GM03348 (cell line): ENCODE measurements at regions not wholly inside any gene's neighbourhood (a gene's known extent, or its start where the extent isn't known, plus 50 kb on each side); places are given as distances from the start of the nearest gene placed in this dataset.
"Not testable (repeated sequence)": the region's sequence is repeated elsewhere in the genome, so short reads cannot be mapped to it uniquely, and the experiment has no call there.

Experiments used
- DNase-seq: peaks from one replicate; pipeline ENCODE4 v3.0.0; 2012; ENCODE audit warnings: low spot score

DNA sequence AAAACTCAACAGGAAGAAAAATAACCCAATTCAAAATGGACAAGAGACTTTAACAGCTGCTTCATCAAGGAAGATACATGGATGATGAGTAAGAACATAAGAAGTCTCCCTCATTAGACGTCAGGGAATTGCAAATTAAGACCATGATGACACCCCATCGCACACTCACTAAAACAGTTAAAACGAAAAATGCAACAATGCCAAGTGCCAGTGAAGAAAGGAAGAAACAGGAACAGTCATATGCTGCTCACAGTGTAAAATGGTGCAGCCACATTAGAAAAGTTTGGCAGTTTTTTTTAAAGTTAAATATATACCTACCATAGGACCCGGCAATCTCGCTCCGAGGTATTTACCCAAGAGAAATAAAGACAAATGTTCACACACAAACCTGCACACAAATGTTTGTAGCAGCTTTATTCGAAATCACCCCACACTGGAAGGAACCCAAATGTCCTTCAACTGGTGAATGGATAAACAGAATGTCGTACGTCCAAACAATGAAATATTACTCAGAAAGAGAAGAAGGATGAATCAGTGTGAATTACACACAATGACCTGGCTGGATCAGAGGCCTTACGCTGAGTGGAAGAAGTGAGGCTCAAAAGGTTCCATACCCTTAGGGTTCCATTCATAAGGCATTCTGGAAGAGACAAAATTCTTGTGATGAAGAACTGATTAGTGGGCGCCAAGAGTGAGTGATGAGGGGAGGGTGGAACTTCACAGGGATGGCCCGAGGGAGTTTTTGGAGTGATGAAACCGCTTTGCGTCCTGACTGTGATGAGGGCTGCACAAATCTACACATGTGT lies 110.3 kb downstream of the C16orf95 start:
- peak; percentile 46 for DNase-seq

- DNase-seq = peak; percentile 84
Observed at GRCh38 chr16:87207509-87207908, 109.7 kb downstream of the C16orf95 start.

GRCh38 chr16:87207965-87208364 lies 109.2 kb downstream of the C16orf95 start:
- no peak for DNase-seq

- DNase-seq = not testable (repeated sequence)
Observed at GRCh38 chr16:87208968-87209367, 108.2 kb downstream of the C16orf95 start.

GRCh38 chr16:87209808-87210512 lies 107.2 kb downstream of the C16orf95 start:
- no peak for DNase-seq

- peak; percentile 24 for DNase-seq
Observed at GRCh38 chr16:87210894-87211293, 106.3 kb downstream of the C16orf95 start.

DNA sequence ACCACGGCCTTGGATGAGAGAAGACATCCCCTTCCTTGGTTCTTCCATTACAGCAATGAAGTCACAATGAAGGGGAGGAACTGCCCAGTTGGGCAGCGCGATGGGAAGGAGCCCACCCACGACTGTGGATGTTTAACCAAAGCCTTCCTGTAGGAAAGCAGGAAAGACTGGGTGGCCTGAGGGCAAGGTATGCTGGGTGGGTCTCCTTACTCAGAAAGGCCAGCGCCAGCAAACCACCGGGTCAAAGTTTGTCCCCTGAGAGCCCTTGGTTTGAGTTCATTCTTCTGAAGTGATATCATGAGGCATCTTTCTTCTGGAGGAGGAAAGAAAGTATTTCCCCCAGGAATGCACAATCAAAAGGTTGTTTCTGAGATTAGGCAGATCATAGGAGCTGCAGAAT lies 105.2 kb downstream of the C16orf95 start:
- DNase-seq = peak; percentile 43

GRCh38 chr16:87213536-87213935 lies 103.7 kb downstream of the C16orf95 start:
- DNase-seq = no peak

DNA sequence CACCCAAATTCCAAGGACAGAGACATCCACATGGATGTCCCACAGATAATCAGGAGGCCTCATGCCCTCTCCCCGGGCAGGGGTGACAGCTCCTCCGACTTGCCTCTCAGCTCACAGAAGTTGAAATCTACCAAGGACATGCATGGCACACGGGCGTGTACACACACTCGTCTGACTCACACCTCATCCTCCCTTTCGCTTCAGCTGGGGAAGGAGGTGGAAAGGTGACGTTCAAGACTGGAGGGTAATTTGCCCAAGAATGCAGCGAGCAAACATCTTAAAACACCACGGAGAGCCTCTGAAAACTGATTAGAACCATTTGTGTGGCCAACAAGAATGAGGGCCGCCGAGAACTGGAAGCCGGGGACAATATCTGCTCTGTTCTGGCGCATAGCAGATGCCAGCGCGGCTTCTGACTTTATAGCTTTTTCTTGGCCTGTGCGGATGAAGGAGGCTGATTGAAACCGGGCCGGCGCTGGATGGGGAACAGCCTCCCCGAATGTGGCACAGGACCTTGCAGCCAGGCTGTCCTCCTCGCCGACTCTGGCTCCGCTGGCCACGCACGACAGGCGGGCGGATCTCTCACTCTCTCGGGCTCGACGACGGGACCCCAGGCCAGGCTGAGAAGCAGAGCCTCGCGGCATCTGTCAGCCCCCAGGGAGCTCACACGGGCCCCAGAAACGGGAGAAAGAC lies 100.9 kb downstream of the C16orf95 start:
- no peak for DNase-seq

DNA sequence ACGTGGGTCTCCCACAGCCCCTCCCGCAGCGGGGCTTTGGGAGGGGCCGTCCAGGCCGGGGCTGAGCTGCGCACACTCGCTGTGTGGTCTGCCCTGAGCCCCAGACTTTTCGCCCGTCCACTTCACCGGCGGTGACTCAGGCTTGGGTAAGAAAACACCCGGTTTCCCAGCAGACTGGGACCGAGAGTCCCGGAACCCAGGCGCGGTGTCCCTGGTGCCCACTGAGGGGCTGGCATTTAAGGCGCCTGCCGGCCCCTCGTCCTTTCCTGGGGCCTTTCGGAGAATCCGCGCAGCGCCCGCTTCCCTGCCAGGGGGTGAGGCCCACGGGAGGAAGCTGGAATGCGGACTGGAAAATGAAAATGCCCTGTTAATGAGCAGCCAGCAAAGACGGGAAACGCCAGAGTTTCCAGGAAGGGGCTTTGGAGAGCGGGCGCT lies 100.3 kb downstream of the C16orf95 start:
- peak; percentile 50 for DNase-seq

DNA sequence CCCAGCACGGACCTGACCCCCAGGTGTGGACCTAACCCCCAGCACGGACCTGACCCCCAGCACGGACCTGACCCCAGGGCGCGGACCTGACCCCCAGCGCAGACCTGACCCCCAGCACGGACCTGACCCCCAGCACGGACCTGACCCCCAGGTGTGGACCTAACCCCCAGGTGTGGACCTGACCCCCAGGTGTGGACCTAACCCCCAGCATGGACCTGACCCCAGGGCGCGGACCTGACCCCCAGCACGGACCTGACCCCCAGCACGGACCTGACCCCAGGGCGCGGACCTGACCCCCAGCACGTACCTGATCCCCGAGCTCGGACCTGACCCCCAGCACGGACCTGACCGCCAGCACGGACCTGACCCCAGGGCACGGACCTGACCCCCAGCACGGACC lies 99.4 kb downstream of the C16orf95 start:
- not testable (repeated sequence) for DNase-seq

DNA sequence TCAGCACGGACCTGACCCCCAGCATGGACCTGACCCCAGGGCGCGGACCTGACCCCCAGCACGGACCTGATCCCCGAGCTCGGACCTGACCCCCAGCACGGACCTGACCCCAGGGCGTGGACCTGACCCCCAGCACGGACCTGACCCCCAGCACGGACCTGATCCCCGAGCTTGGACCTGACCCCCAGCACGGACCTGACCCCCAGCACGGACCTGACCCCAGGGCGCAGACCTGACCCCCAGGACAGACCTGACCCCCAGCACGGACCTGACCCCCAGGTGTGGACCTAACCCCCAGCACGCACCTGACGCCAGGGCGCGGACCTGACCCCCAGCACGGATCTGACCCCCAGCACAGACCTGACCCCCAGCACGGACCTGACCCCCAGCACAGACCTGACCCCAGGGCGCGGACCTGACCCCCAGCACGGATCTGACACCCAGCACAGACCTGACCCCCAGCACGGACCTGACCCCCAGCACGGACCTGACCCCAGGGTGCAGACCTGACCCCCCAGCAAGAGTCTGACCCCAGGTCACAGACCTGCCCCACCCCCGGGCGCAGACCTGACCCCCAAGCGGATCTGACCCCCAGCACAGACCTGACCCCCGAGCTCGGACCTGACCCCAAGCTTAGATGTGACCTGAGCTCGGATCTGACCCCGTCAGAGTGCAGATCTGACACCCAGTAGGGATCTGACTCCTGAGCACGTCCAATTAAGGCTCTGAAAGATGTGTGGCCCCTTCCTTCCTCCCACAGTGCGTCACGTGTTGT lies 98.7 kb downstream of the C16orf95 start:
- DNase-seq = no peak

GRCh38 chr16:87219287-87219909 lies 97.8 kb downstream of the C16orf95 start:
- DNase-seq = no peak

- no peak for DNase-seq
Observed at GRCh38 chr16:87221633-87222032, 95.6 kb downstream of the C16orf95 start.

- no peak for DNase-seq
Observed at GRCh38 chr16:87222335-87222734, 94.9 kb downstream of the C16orf95 start.

GRCh38 chr16:87223656-87224248 lies 93.4 kb downstream of the C16orf95 start:
- no peak for DNase-seq

DNA sequence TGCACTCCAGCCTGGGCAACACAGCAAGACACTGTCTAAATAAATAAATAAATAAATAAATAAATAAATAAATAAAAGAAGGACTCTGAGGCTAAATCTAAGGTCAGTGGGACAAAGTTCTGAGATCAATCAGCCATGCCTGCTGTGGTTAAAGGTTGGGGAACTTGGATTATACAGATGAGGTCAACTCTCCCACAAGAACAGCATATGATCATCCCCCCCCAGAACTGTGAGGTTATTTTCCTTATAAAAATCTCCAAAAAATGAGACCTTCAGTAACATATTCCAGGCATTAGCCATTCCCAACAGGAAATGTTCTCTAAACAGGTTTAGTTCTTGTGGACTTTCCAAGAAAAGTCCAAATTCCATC lies 90.3 kb downstream of the C16orf95 start:
- DNase-seq = no peak

DNA sequence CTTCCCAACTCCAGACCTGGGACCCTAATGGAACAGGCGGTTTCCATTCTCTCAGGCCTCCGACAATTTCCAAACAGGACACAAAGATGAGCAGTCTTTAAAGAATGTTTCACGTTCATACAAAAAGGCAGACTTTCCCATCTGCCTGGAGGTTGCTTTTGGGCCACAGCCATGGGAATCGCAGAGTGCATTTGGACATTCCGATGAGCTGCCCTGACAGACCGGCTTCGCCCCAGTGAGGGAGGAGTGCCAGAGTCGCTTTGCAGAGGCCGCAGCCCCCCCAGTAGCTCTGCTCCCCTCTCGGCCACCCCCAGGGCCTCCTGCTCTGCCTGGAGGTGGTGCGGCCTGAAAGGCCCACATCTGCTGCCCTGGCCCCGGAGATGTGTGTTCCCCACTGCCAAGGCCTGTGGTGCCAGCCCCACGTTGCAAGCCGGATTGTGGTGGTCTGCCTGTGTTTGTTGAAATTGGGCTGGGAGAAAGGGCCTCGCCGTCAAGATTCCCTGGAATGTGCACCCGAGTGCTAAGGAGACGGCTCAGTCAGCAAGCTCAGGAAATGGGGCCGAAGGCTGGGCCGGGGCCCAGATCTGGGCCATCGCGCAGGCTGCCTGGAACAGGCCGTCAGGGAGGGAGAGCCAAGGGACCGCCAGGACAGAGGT lies 89.8 kb downstream of the C16orf95 start:
- DNase-seq = peak; percentile 73

DNA sequence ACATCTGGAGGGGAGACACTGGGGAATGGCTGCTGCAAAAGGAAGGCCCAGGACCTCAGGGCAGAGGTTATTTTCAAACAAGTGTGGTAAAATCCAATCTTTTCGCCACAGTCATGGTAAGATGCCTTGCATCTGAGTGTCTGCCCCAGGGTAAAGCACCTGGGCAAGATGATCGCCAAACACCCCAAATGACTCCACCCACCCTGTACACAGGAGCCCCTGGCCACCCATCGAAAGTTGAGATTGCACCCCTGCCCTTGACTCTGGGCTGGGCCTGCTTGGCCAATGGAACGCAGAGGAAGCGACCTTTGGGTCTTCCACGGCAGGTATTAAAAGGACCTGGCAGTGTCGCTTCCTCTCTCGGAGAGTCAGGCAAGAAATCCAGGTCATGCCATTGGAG lies 88.8 kb downstream of the C16orf95 start:
- no peak for DNase-seq
